K562 (cell line): ENCODE measurements at regions not wholly inside any gene's neighbourhood (a gene's known extent, or its start where the extent isn't known, plus 50 kb on each side); places are given as distances from the start of the nearest gene placed in this dataset.

Experiments
- CC2D1A ChIP-seq: fragments of 450-650 bp; IDR thresholded peaks from 2 replicates; pipeline ENCODE4 v1.6.1; 2017; ENCODE audit warnings: mild to moderate bottlenecking
- CHD2 ChIP-seq: IDR thresholded peaks from 2 replicates; pipeline ENCODE4 v1.6.1; 2011; ENCODE audit warnings: low read depth, low read length
- DNMT1 ChIP-seq: fragments of 450-650 bp; IDR thresholded peaks from 2 replicates; pipeline ENCODE4 v1.6.1; 2016; ENCODE audit warnings: antibody characterized with exemption, mild to moderate bottlenecking
- EP400 ChIP-seq: fragments of 450-650 bp; IDR thresholded peaks from 2 replicates; pipeline ENCODE4 v1.6.1; 2017; ENCODE audit warnings: antibody characterized with exemption, mild to moderate bottlenecking, moderate library complexity
- HDAC2 ChIP-seq: fragments of 450-650 bp; IDR thresholded peaks from 2 replicates; pipeline ENCODE4 v1.6.1; 2016; ENCODE audit warnings: mild to moderate bottlenecking
- HDAC6 ChIP-seq: IDR thresholded peaks from 2 replicates; pipeline ENCODE4 v1.6.1; 2012; ENCODE audit warnings: low read depth, mild to moderate bottlenecking, control low read depth, inconsistent platforms, low read length, moderate library complexity
- MEIS2 ChIP-seq: fragments of 450-650 bp; IDR thresholded peaks from 2 replicates; pipeline ENCODE4 v1.6.1; 2014; ENCODE audit warnings: mild to moderate bottlenecking; ENCODE audit not compliant: partially characterized antibody
- POLR2G ChIP-seq: fragments of 200-400 bp; formaldehyde crosslinking; IDR thresholded peaks from 2 replicates; pipeline ENCODE4 v1.6.1; 2017; ENCODE audit warnings: low read depth, mild to moderate bottlenecking, antibody characterized with exemption, low read length, moderate library complexity
- PURB ChIP-seq: sonication (generic); formaldehyde crosslinking; IDR thresholded peaks from 2 replicates; pipeline ENCODE4 v1.9.0; 2021; ENCODE audit warnings: low read depth, mild to moderate bottlenecking, missing genetic modification reagents
- RFX1 ChIP-seq: fragments of 450-650 bp; IDR thresholded peaks from 2 replicates; pipeline ENCODE4 v1.6.1; 2016; ENCODE audit warnings: mild to moderate bottlenecking, moderate library complexity
- SAFB2 ChIP-seq: fragments of 200-400 bp; formaldehyde crosslinking; IDR thresholded peaks from 2 replicates; pipeline ENCODE4 v1.6.1; 2018; ENCODE audit warnings: borderline replicate concordance, low read length, low read depth, moderate library complexity; ENCODE audit not compliant: severe bottlenecking
- SIN3A ChIP-seq, 2 experiments: fragments of 150-350 bp in 1 of 2; IDR thresholded peaks; 2 replicates each; pipeline ENCODE4 v1.6.1; 2011 to 2016; ENCODE audit warnings: borderline replicate concordance in 2 of 2, low read depth in 2 of 2, low read length in 2 of 2, mild to moderate bottlenecking in 2 of 2, moderate library complexity in 2 of 2; ENCODE audit not compliant: control insufficient read depth in 1 of 2
- SIN3B ChIP-seq: fragments of 450-650 bp; IDR thresholded peaks from 2 replicates; pipeline ENCODE4 v1.6.1; 2017; ENCODE audit warnings: low read depth, mild to moderate bottlenecking, moderate library complexity
- SMC3 ChIP-seq: conservative IDR thresholded peaks from 2 replicates; pipeline ENCODE4 v1.6.1; 2011; ENCODE audit warnings: low read depth, low read length, improper control_type of control experiment; ENCODE audit not compliant: insufficient read depth
- SRSF7 ChIP-seq: fragments of 200-400 bp; formaldehyde crosslinking; optimal IDR thresholded peaks from 2 replicates; pipeline ENCODE3; 2017; ENCODE audit warnings: mild to moderate bottlenecking, low read depth, low read length
- TAF9B ChIP-seq: fragments of 450-650 bp; IDR thresholded peaks from 2 replicates; pipeline ENCODE4 v1.6.1; 2018; ENCODE audit warnings: mild to moderate bottlenecking; ENCODE audit not compliant: partially characterized antibody
- TBP ChIP-seq: optimal IDR thresholded peaks from 2 replicates; pipeline ENCODE3; 2011; ENCODE audit warnings: low read depth, low read length, improper control_type of control experiment
- TEAD4 ChIP-seq, 2 experiments: sonication (generic) in 1 of 2; formaldehyde crosslinking in 1 of 2; IDR thresholded peaks; 2 replicates each; pipeline versions ENCODE4 v1.6.1 to v1.8.0; 2012 to 2022; ENCODE audit warnings: borderline replicate concordance in 1 of 2, inconsistent platforms in 1 of 2, low read length in 1 of 2, mild to moderate bottlenecking in 1 of 2, missing genetic modification reagents in 1 of 2
- TOE1 ChIP-seq, 2 experiments: fragments of 450-650 bp in 1 of 2; sonication (generic) in 1 of 2; formaldehyde crosslinking in 1 of 2; IDR thresholded peaks; 2 replicates each; pipeline versions ENCODE4 v1.7.1 to v1.8.0; 2016 to 2022; ENCODE audit warnings: borderline replicate concordance in 2 of 2, mild to moderate bottlenecking in 2 of 2, antibody characterized with exemption in 1 of 2, inconsistent platforms in 1 of 2, low read depth in 1 of 2, missing genetic modification reagents in 1 of 2, moderate library complexity in 1 of 2
- TRIM24 ChIP-seq, 2 experiments: fragments of 450-650 bp; IDR thresholded peaks; 2 replicates each; pipeline ENCODE4 v1.6.1; 2016
- ZFPM2 ChIP-seq: fragments of 250-450 bp; sonication (Bioruptor Pico); IDR thresholded peaks from 2 replicates; pipeline ENCODE4 v1.5.1; 2022; ENCODE audit warnings: mild to moderate bottlenecking
- ZKSCAN3 ChIP-seq: fragments of 250-450 bp; sonication (Bioruptor Pico); IDR thresholded peaks from 2 replicates; pipeline ENCODE4 v1.4.0; 2020
- ZNF75A ChIP-seq: fragments of 450-650 bp; formaldehyde crosslinking; IDR thresholded peaks from 2 replicates; pipeline ENCODE4 v1.4.0; 2020; ENCODE audit warnings: mild to moderate bottlenecking
- TF ChIP-seq, protein P1 (sequence below): fragments of 250-450 bp; sonication (Bioruptor Pico); IDR thresholded peaks from 2 replicates; pipeline ENCODE4 v1.9.0; 2021; ENCODE audit warnings: mild to moderate bottlenecking, inconsistent platforms
- TF ChIP-seq, protein P2 (sequence below): sonication (generic); formaldehyde crosslinking; IDR thresholded peaks from 2 replicates; pipeline ENCODE4 v1.8.1; 2023; ENCODE audit warnings: mild to moderate bottlenecking, missing genetic modification reagents, moderate library complexity
- TF ChIP-seq, protein P3 (sequence below): fragments of 450-650 bp; IDR thresholded peaks from 2 replicates; pipeline ENCODE4 v1.7.0; 2016; ENCODE audit warnings: borderline replicate concordance

DNA sequence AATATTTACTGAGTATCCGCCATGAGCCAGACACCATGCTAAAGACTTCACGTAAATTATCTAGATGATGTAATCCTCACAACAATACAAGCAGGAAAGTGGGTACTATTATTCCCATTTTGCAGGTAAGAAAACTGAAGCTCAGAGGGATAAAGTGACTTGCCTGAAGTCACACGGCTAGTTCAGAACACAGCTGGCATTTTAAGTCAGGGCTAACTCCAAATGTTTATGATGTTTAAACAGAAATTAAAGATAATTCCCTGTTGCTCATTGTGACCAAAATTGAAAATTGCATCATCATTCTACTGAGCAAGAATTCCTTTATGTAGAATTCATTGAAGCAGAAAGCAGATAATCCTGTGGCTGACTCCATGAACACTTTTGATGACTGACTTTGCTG, 71.3 kb upstream of the STXBP5 start (continued):
- TF ChIP-seq, protein P1, sequence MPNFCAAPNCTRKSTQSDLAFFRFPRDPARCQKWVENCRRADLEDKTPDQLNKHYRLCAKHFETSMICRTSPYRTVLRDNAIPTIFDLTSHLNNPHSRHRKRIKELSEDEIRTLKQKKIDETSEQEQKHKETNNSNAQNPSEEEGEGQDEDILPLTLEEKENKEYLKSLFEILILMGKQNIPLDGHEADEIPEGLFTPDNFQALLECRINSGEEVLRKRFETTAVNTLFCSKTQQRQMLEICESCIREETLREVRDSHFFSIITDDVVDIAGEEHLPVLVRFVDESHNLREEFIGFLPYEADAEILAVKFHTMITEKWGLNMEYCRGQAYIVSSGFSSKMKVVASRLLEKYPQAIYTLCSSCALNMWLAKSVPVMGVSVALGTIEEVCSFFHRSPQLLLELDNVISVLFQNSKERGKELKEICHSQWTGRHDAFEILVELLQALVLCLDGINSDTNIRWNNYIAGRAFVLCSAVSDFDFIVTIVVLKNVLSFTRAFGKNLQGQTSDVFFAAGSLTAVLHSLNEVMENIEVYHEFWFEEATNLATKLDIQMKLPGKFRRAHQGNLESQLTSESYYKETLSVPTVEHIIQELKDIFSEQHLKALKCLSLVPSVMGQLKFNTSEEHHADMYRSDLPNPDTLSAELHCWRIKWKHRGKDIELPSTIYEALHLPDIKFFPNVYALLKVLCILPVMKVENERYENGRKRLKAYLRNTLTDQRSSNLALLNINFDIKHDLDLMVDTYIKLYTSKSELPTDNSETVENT = no peak
- TF ChIP-seq HDAC6 (no peak), HDAC2 (peak; percentile 87), EP400 (peak; percentile 45; the same call in 1 of the 2 replicates), RFX1 (no peak), SMC3 (no peak), POLR2G (no peak), ZFPM2 (no peak), SRSF7 (no peak), CC2D1A (no peak), SIN3A (IDR thresholded peaks at IDR 0.05; ENCODE audit: borderline replicate concordance in 2 of 2, control insufficient read depth in 1 of 2, low read depth in 2 of 2, low read length in 2 of 2) (no peak), CHD2 (no peak), DNMT1 (no peak), SAFB2 (no peak), TAF9B (no peak), TEAD4 (IDR thresholded peaks at IDR 0.05; ENCODE audit: low read length) (peak; percentile 23; the same call in 1 of the 2 replicates), TEAD4 (CRISPR knock-in tag; IDR thresholded peaks at IDR 0.05; ENCODE audit: borderline replicate concordance) (no peak), ZKSCAN3 (CRISPR knock-in tag) (no peak), TOE1 (IDR thresholded peaks at IDR 0.05; ENCODE audit: borderline replicate concordance) (no peak), TOE1 (CRISPR knock-in tag; IDR thresholded peaks at IDR 0.05; ENCODE audit: borderline replicate concordance, low read depth) (no peak), TRIM24 (IDR thresholded peaks at IDR 0.05) (0 out of 4 replicates have a peak, but pooled peaks of 1 of the 2 experiments have one; percentile 50), PURB (no peak), SIN3B (no peak), MEIS2 (no peak), ZNF75A (CRISPR knock-in tag) (no peak), TBP (no peak)
- TF ChIP-seq, protein P2, sequence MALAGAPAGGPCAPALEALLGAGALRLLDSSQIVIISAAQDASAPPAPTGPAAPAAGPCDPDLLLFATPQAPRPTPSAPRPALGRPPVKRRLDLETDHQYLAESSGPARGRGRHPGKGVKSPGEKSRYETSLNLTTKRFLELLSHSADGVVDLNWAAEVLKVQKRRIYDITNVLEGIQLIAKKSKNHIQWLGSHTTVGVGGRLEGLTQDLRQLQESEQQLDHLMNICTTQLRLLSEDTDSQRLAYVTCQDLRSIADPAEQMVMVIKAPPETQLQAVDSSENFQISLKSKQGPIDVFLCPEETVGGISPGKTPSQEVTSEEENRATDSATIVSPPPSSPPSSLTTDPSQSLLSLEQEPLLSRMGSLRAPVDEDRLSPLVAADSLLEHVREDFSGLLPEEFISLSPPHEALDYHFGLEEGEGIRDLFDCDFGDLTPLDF = no peak
- TF ChIP-seq, protein P3, sequence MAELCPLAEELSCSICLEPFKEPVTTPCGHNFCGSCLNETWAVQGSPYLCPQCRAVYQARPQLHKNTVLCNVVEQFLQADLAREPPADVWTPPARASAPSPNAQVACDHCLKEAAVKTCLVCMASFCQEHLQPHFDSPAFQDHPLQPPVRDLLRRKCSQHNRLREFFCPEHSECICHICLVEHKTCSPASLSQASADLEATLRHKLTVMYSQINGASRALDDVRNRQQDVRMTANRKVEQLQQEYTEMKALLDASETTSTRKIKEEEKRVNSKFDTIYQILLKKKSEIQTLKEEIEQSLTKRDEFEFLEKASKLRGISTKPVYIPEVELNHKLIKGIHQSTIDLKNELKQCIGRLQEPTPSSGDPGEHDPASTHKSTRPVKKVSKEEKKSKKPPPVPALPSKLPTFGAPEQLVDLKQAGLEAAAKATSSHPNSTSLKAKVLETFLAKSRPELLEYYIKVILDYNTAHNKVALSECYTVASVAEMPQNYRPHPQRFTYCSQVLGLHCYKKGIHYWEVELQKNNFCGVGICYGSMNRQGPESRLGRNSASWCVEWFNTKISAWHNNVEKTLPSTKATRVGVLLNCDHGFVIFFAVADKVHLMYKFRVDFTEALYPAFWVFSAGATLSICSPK = no peak
